ENCODE measurements at regions not wholly inside any gene's neighbourhood (a gene's known extent, or its start where the extent isn't known, plus 50 kb on each side); places are given as distances from the start of the nearest gene placed in this dataset.

- peak; percentile 80 for TF ChIP-seq CTCF (IDR thresholded peaks at IDR 0.05)
- TF ChIP-seq EZH2 (IDR thresholded peaks at IDR 0.05; ENCODE audit: borderline replicate concordance, insufficient read depth, low read depth, low read length, poor library complexity, severe bottlenecking) = no peak
These were observed 81.6 kb upstream of the PREP start for GRCh38 chr6:105484238-105485161.
